PC-9 (cell line): ENCODE measurements at regions not wholly inside any gene's neighbourhood (a gene's known extent, or its start where the extent isn't known, plus 50 kb on each side); places are given as distances from the start of the nearest gene placed in this dataset.

Source experiments
- EZH2 ChIP-seq: fragments of 200-600 bp; sonication (generic); IDR thresholded peaks from 2 replicates; pipeline ENCODE4 v1.8.0; 2017; ENCODE audit warnings: antibody characterized with exemption, low read depth
- TF ChIP-seq, protein P1 (sequence below): fragments of 200-600 bp; sonication (generic); conservative IDR thresholded peaks from 2 replicates; pipeline ENCODE4 v1.6.1; 2017; ENCODE audit warnings: mixed run types, antibody characterized with exemption, mild to moderate bottlenecking, moderate library complexity

GRCh38 chr1:219020846-219021245 lies 152.8 kb upstream of the LYPLAL1 start:
- TF ChIP-seq, protein P1, sequence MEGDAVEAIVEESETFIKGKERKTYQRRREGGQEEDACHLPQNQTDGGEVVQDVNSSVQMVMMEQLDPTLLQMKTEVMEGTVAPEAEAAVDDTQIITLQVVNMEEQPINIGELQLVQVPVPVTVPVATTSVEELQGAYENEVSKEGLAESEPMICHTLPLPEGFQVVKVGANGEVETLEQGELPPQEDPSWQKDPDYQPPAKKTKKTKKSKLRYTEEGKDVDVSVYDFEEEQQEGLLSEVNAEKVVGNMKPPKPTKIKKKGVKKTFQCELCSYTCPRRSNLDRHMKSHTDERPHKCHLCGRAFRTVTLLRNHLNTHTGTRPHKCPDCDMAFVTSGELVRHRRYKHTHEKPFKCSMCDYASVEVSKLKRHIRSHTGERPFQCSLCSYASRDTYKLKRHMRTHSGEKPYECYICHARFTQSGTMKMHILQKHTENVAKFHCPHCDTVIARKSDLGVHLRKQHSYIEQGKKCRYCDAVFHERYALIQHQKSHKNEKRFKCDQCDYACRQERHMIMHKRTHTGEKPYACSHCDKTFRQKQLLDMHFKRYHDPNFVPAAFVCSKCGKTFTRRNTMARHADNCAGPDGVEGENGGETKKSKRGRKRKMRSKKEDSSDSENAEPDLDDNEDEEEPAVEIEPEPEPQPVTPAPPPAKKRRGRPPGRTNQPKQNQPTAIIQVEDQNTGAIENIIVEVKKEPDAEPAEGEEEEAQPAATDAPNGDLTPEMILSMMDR, result no peak
- no peak for TF ChIP-seq EZH2
